Bronchial epithelial cell (primary cell): ENCODE measurements at regions not wholly inside any gene's neighbourhood (a gene's known extent, or its start where the extent isn't known, plus 50 kb on each side); places are given as distances from the start of the nearest gene placed in this dataset.
A peak's percentile ranks its signal among the peaks of the same experiment; 100 is the strongest.

Experiments used
- DNase-seq: peaks from one replicate; pipeline ENCODE4 v3.0.0-alpha.2; 2010; ENCODE audit warnings: low read depth
- FAIRE-seq: peaks from 2 replicates; lab custom pipeline; 2011; peaks lifted over from hg19 to GRCh38; lab: Jason Lieb, UNC
- H3K27me3 ChIP-seq: 2 replicates; pipeline ENCODE4 v1.5.1; 2011; ENCODE audit warnings: low read length; ENCODE audit not compliant: control insufficient read depth, insufficient read depth
- H3K36me3 ChIP-seq: 2 replicates; pipeline ENCODE4 v1.5.1; 2011; ENCODE audit warnings: low read length; ENCODE audit not compliant: control insufficient read depth, insufficient read depth
- H3K4me3 ChIP-seq: 2 replicates; pipeline ENCODE4 v1.5.1; 2011; ENCODE audit warnings: mild to moderate bottlenecking, low read depth, low read length, control low read depth
- TF ChIP-seq, protein P1 (sequence below): IDR thresholded peaks from 2 replicates; pipeline ENCODE4 v1.5.1; 2011; ENCODE audit warnings: mild to moderate bottlenecking, moderate library complexity, low read length, control low read depth, inconsistent platforms; ENCODE audit not compliant: insufficient read depth, severe bottlenecking

DNA sequence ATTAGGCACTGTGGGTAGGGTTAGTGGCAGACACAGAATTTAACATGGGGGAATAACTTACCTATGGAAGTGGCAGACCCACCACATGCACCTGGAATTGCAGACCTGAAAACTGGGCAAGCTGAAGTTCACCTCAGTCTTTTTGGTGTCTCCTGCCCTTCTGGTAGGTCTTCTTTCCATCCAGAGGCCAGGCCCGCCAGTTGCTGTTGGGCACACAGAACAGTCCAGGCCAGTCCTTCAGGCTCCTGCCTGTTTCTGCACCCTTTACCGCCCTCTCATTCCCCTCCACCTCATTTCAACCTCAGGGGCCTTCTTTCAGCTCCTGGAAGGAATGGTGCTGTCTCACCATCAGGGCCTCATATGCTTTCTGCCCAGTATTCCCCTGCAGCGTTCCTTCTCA lies 358.9 kb upstream of the ETAA1 start:
- TF ChIP-seq, protein P1, sequence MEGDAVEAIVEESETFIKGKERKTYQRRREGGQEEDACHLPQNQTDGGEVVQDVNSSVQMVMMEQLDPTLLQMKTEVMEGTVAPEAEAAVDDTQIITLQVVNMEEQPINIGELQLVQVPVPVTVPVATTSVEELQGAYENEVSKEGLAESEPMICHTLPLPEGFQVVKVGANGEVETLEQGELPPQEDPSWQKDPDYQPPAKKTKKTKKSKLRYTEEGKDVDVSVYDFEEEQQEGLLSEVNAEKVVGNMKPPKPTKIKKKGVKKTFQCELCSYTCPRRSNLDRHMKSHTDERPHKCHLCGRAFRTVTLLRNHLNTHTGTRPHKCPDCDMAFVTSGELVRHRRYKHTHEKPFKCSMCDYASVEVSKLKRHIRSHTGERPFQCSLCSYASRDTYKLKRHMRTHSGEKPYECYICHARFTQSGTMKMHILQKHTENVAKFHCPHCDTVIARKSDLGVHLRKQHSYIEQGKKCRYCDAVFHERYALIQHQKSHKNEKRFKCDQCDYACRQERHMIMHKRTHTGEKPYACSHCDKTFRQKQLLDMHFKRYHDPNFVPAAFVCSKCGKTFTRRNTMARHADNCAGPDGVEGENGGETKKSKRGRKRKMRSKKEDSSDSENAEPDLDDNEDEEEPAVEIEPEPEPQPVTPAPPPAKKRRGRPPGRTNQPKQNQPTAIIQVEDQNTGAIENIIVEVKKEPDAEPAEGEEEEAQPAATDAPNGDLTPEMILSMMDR: no peak
- Histone ChIP-seq H3K36me3 (no peaks in the 10 kb centered on the region), H3K27me3 (no peaks in the 10 kb centered on the region), H3K4me3 (no peak overlapping the region)
- no peak for FAIRE-seq
- no peak for DNase-seq

DNA sequence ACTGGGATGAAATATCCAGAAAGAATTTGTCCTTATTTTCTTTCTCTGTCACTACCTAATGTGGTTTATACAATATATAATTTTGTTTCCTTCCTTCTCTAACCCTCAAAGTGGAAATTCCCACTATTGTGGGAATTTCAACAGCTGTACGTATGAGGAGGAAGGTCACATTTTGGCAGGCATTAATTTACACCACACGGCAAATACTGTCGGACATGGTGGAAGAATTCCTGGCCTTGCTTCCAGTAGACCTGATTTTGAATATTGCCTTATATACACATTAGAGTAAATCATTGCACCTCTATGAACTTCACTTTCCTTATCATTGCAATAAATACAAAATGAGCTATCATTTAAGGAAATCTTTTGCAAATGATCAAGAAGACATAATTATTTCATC lies 358.1 kb upstream of the ETAA1 start:
- FAIRE-seq (no peak), DNase-seq (no peak)
- H3K27me3 ChIP-seq: no peaks in the 10 kb centered on the region
- TF ChIP-seq, protein P1: no peak
- H3K36me3 ChIP-seq: no peaks in the 10 kb centered on the region
- H3K4me3 ChIP-seq: no peak overlapping the region

DNA sequence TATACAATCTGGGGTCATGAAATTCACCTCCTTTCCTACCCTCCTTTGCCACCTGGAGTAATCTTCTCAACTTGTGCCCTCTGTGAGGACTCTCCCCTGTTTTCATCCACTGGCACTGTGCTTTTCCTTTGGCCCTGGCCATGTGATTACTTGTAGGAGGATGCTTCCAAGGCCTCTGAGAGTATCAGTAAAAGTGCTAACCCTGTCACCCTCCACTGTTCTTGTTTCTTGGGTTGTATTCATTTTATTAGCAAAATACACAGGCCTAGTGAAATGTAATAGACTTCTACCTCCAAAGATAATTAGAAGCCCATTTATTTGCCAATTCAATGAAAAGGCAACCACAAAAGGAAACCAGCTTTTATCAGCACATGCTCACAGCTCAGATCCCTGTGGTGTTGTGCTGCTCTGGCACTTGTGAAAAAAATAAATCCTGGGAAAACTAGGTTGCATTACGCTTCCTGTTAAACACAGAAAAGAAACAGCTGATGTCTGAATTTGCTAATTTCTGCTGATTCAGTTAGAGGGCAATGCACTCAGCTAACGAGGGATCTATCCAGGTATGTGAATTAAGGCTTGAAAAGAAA lies 357.5 kb upstream of the ETAA1 start:
- no peaks in the 10 kb centered on the region for H3K36me3 ChIP-seq

DNA sequence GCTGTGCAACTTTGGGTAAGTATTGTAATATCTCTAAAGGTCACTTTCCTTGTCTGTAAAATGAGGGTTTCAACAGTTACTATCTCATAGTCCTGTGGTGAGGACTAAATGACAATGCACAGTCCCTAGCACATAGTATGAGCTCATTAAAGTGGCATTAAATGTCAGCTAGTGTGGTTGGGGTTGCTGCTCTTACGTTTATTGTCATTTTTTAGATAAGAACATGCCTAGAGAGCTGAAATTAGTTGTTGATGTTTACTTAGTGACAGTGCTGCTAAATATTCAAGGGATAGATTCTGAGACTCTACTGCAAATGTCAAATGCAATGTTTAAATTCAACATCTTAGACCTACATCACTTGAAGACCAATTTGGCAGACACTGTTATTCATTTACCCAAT lies 356.1 kb upstream of the ETAA1 start:
- TF ChIP-seq, protein P1: no peak
- no peak for DNase-seq
- Histone ChIP-seq H3K4me3 (no peak overlapping the region), H3K27me3 (no peaks in the 10 kb centered on the region), H3K36me3 (no peaks in the 10 kb centered on the region)
- FAIRE-seq: no peak

More for the DNA sequence above, 357.5 kb upstream of the ETAA1 start:
- no peak for DNase-seq
- TF ChIP-seq, protein P1: no peak
- no peaks in the 10 kb centered on the region for H3K27me3 ChIP-seq
- no peak for FAIRE-seq
- no peak overlapping the region for H3K4me3 ChIP-seq

DNA sequence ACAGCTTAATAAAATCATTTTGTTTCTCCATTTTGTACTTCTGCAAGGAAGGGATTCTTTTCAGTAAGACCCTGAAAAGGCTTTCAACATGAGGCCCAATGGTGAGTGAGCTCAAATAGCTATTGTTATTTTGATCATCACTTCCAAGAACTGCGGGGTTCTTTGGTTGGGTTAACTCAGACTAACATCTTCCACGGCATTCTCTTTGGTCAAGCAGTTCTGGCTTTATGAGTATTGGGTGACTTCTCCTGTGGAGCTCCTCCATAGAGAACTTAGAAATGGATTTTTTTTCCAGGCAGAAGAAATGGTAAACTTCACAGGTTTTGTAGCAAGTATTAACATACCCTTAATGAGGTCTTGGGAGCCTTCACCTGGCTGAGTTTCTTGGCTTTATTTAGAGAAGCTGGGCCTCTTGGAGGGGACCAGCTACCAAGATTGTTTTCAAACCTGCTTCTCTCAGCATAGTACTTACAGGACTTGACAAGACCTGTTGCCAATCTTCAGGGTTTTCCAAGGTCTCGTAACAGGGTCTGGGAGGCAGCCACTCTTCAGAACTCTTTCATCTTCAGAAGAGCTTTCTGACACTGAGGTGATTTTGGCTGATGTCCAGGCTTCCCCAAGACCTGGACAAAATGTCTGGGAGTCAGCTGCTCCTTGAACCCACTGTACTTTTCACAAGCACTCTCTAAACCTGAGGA lies 353.2 kb upstream of the ETAA1 start:
- Histone ChIP-seq H3K36me3 (no peaks in the 10 kb centered on the region), H3K27me3 (no peaks in the 10 kb centered on the region), H3K4me3 (no peak overlapping the region)
- DNase-seq (no peak), FAIRE-seq (peak; percentile 13)
- TF ChIP-seq, protein P1: no peak
